ACC112 (cell line): ENCODE measurements at regions not wholly inside any gene's neighbourhood (a gene's known extent, or its start where the extent isn't known, plus 50 kb on each side); places are given as distances from the start of the nearest gene placed in this dataset.

Experiments used
- H2AFZ ChIP-seq: fragments of 200-600 bp; sonication (generic); one replicate; pipeline ENCODE4 v1.6.0; 2017; ENCODE audit warnings: antibody characterized with exemption, low read length; ENCODE audit not compliant: unreplicated experiment
- H3K27ac ChIP-seq: fragments of 200-600 bp; sonication (generic); 2 replicates; pipeline ENCODE4 v1.5.1; 2014; ENCODE audit warnings: low read depth, mild to moderate bottlenecking, antibody characterized with exemption, low read length, moderate library complexity
- H3K27me3 ChIP-seq: fragments of 200-600 bp; sonication (generic); 2 replicates; pipeline ENCODE4 v1.6.1; 2014; ENCODE audit warnings: mild to moderate bottlenecking, antibody characterized with exemption, low read length, moderate library complexity, mixed read lengths; ENCODE audit not compliant: insufficient read depth
- H3K36me3 ChIP-seq: fragments of 200-600 bp; sonication (generic); 2 replicates; pipeline ENCODE4 v1.6.1; 2016; ENCODE audit warnings: mild to moderate bottlenecking, antibody characterized with exemption, low read length, moderate library complexity, mixed read lengths; ENCODE audit not compliant: insufficient read depth
- H3K4me1 ChIP-seq: fragments of 200-600 bp; sonication (generic); one replicate; pipeline ENCODE4 v1.6.1; 2016; ENCODE audit warnings: low read length, mixed read lengths; ENCODE audit not compliant: insufficient read depth, unreplicated experiment, control insufficient read depth
- H3K4me3 ChIP-seq: fragments of 200-600 bp; sonication (generic); 2 replicates; pipeline ENCODE4 v1.5.1; 2014; ENCODE audit warnings: mild to moderate bottlenecking, low read depth, low read length
- H3K79me2 ChIP-seq: fragments of 200-600 bp; sonication (generic); one replicate; pipeline ENCODE4 v1.6.0; 2016; ENCODE audit warnings: low read length; ENCODE audit not compliant: control insufficient read depth, unreplicated experiment, insufficient read depth

DNA sequence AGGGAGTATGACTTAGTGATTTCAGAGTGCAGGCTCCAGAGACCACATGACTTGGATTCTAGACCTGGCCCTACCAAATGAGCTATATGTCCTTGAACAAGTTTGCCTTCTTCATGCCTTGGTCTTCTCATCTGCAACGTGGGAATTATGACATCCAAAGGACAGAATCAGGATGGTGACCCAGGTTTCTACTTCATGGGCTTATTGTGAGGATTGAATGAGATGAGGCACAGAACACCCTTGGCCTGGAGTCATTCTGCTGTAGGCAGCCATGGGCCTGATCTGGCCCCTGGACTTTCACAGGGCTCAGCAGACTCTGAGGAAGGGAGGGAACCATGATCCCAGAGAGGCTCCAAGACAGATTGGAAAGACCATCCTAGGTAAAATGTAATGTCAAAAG is 85.6 kb upstream of the HAAO start:
- no peak overlapping the region for H3K27ac ChIP-seq
- H3K79me2 ChIP-seq: no peaks in the 10 kb centered on the region
- no peak overlapping the region for H2AFZ ChIP-seq
- no peak overlapping the region for H3K4me3 ChIP-seq
- no peaks in the 10 kb centered on the region for H3K36me3 ChIP-seq
- peaks cover 14% of the 10 kb centered on the region for H3K4me1 ChIP-seq
- no peaks in the 10 kb centered on the region for H3K27me3 ChIP-seq

DNA sequence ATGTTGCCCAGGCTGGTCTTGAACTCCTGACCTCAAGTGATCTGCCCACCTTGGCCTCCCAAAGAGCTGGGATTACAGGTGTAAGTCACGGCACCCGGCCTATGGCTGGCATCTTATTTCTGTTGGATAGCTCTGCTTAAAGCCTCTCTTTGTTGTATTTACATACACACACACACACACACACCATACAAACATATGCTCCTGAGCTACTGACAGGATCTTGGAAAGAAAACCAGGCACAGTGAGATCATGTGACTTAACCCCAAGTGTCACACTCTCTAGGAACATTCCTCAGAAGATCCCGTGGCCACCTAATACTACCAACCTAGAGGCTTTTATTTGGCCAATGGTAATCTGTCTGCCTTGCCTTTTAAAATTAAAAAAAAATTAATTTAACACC is 85.1 kb upstream of the HAAO start:
- no peak overlapping the region for H2AFZ ChIP-seq
- H3K36me3 ChIP-seq: no peaks in the 10 kb centered on the region
- H3K4me1 ChIP-seq: peaks cover 18% of the 10 kb centered on the region
- no peak overlapping the region for H3K27ac ChIP-seq
- no peaks in the 10 kb centered on the region for H3K79me2 ChIP-seq
- H3K27me3 ChIP-seq: no peaks in the 10 kb centered on the region
- H3K4me3 ChIP-seq: no peak overlapping the region

DNA sequence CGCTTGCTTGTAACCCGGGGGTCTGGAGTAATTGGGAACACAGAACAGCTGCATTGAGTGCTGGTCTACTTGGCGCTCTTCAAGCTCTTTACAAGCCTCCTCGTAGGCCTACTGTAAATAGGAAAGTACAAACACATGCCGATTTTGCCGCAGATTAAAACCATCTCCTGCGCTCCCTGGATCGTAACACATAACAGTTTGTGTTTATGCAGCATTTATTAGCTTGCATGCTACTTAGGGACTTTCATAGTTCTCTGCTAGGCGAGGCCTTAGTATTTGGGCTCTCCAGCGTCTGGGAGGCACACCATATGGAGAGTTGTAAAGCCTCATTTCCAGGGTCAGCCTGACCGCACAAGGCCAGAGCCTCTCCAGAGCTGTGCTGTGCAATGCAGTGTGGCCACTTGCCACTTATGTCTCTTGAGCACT is 84.0 kb upstream of the HAAO start:
- no peaks in the 10 kb centered on the region for H3K79me2 ChIP-seq
- H2AFZ ChIP-seq: no peak overlapping the region
- H3K27ac ChIP-seq: no peak overlapping the region
- H3K4me3 ChIP-seq: no peak overlapping the region
- no peaks in the 10 kb centered on the region for H3K36me3 ChIP-seq
- no peaks in the 10 kb centered on the region for H3K27me3 ChIP-seq
- peaks cover 10% of the 10 kb centered on the region for H3K4me1 ChIP-seq

DNA sequence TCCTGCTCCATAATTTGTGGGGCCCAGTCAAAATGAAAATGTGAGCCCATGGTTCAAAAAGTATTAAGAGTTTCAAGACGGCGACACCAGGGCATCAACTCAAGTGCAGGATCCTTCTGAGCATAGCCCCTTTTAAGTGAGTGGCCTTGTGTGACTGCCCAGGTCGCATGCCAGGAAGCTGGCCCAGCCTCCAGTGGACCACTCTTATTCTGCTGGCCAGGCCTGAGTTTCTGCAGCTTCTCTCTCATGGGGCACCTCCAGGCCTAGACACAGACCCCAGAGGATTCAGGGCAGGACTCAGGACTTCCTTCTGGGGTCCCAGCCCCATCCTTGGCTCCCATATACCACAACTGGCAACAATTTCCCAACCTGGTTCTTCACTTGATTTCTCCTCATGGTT is 83.5 kb upstream of the HAAO start:
- peaks cover 10% of the 10 kb centered on the region for H3K4me1 ChIP-seq
- no peak overlapping the region for H2AFZ ChIP-seq

DNA sequence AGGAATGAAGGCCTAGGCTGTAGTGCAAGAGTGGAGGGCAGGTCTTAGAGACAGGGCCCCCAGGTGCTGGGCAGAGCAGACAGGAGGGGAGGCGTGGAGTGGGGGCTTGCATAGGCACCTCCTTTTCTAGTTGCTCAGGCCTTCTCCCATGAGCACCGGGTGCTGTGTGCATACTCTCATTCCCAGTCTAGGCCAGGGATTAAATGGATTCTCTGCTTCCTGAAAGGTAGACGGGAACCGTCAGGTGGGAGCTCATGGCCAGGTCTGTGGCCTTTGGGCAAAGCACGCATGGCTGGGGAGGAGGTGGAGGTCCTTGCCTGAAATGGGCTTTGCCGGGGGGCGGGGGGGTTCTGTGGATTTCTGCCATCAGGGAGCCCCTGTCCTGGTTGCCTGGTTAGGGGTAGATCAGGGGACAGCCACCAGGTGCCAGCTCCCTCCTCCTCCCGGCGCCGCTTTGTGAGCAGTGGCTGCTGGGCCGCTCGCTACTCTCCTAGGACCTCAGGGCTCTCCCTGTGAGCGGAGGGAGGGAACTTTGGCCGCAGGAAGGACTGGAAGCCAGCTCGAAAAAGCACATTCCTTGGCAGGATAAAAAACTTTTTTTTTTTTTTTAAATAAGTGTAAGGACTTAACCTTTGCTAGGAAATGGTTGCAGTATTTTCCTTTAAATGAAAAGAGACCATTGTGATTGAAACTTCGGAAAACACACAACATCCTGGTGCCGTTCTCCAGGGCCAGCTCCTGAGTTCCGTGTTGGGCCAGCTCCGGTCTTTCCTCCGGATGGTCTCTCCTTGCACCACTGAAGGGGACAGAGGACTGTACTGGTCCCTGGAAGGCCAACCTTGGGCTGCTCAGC is 82.8 kb upstream of the HAAO start:
- H3K27me3 ChIP-seq: no peaks in the 10 kb centered on the region
- no peak overlapping the region for H3K27ac ChIP-seq
- no peaks in the 10 kb centered on the region for H3K36me3 ChIP-seq
- H2AFZ ChIP-seq: no peak overlapping the region
- no peak overlapping the region for H3K4me3 ChIP-seq
- peaks cover 10% of the 10 kb centered on the region for H3K4me1 ChIP-seq
- H3K79me2 ChIP-seq: no peaks in the 10 kb centered on the region

More for the DNA sequence above, 83.5 kb upstream of the HAAO start:
- Histone ChIP-seq H3K27me3 (no peaks in the 10 kb centered on the region), H3K36me3 (no peaks in the 10 kb centered on the region), H3K79me2 (no peaks in the 10 kb centered on the region), H3K27ac (no peak overlapping the region), H3K4me3 (no peak overlapping the region)

DNA sequence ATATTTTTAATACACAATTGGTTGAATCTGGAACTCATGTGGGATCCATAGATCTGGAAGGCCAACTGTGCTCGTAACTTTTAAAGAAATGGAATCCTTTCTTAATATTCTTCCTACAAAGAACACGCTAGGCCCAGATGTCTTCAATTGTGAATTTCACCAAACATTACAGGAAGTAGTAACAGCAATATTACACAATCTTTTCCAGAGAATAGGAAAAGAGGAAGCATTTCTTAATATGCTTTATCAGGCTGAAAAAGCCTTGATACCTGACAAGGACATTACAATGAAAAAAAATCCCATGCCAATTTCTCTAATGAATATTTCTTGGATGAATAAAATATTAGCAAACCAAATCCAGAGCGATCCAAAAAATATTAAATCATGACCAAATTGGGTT is 80.3 kb upstream of the HAAO start:
- Histone ChIP-seq H3K4me3 (no peak overlapping the region), H2AFZ (peak overlapping the region; percentile 47), H3K36me3 (no peaks in the 10 kb centered on the region), H3K27ac (peak overlapping the region; percentile 23), H3K4me1 (peaks cover 10% of the 10 kb centered on the region), H3K79me2 (no peaks in the 10 kb centered on the region), H3K27me3 (no peaks in the 10 kb centered on the region)

DNA sequence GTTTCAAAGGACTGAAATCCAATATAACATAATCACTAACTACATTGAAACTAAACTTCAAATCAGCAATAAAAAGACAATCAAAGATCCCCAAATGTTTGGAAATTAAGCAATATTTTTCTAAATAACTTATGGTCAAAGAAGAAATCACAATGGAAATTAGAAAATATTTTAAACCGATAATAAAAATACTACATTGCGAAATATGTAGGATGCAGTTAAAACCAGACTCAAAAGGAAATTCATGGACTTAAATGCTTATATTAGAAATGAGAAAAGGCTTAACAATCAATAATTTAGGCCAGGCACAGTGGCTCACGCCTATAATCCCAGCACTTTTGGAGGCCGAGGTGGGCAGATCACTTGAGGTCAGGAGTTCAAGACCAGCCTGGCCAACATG is 79.0 kb upstream of the HAAO start:
- Histone ChIP-seq H3K4me3 (no peak overlapping the region), H3K36me3 (no peaks in the 10 kb centered on the region), H3K79me2 (no peaks in the 10 kb centered on the region), H3K27me3 (no peaks in the 10 kb centered on the region), H3K27ac (no peak overlapping the region), H3K4me1 (peaks cover 10% of the 10 kb centered on the region), H2AFZ (no peak overlapping the region)

DNA sequence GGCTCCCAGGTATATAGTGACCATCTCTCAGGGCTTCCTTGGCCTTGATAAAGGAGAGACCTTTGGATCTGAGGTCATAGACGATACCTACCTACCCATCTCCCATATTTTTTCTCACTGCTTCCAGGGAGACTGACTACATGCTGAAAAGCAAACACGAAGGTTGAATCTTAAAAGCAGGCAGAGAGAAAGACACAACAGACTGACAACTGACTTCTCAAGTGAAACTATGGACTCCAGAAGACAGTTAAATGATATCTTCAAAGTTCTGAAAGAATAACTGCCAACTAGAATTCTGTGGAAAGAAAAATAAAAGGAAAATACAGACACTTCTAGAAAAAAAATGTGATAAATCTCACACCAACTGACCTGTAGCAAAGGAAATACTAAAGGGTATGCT is 76.5 kb upstream of the HAAO start:
- H3K79me2 ChIP-seq: no peaks in the 10 kb centered on the region

DNA sequence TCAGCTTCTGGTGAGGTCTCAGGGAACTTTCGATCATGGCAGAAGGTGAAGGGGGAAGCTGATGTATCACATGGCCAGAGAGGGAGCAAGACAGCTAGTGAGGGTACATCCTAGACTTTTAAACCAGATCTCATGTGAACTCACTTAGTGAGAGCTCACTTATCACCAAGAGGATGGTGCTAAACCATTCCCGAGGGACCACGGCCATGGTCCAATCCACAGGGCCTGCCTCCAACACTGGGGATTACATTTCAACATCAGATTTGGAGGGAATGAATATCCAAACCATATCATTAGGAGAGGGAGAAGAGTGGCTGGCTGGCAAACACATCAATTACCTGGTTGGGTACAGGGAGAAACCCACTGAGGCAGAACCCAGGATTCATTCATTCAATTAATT is 75.7 kb upstream of the HAAO start:
- Histone ChIP-seq H3K4me3 (no peak overlapping the region), H3K27me3 (no peaks in the 10 kb centered on the region), H3K36me3 (no peaks in the 10 kb centered on the region), H3K27ac (no peak overlapping the region), H2AFZ (no peak overlapping the region), H3K4me1 (peaks cover 6% of the 10 kb centered on the region), H3K79me2 (no peaks in the 10 kb centered on the region)

More for the DNA sequence above, 76.5 kb upstream of the HAAO start:
- no peak overlapping the region for H3K27ac ChIP-seq
- H3K4me1 ChIP-seq: peaks cover 10% of the 10 kb centered on the region
- H3K4me3 ChIP-seq: no peak overlapping the region
- no peaks in the 10 kb centered on the region for H3K27me3 ChIP-seq
- no peak overlapping the region for H2AFZ ChIP-seq
- no peaks in the 10 kb centered on the region for H3K36me3 ChIP-seq

DNA sequence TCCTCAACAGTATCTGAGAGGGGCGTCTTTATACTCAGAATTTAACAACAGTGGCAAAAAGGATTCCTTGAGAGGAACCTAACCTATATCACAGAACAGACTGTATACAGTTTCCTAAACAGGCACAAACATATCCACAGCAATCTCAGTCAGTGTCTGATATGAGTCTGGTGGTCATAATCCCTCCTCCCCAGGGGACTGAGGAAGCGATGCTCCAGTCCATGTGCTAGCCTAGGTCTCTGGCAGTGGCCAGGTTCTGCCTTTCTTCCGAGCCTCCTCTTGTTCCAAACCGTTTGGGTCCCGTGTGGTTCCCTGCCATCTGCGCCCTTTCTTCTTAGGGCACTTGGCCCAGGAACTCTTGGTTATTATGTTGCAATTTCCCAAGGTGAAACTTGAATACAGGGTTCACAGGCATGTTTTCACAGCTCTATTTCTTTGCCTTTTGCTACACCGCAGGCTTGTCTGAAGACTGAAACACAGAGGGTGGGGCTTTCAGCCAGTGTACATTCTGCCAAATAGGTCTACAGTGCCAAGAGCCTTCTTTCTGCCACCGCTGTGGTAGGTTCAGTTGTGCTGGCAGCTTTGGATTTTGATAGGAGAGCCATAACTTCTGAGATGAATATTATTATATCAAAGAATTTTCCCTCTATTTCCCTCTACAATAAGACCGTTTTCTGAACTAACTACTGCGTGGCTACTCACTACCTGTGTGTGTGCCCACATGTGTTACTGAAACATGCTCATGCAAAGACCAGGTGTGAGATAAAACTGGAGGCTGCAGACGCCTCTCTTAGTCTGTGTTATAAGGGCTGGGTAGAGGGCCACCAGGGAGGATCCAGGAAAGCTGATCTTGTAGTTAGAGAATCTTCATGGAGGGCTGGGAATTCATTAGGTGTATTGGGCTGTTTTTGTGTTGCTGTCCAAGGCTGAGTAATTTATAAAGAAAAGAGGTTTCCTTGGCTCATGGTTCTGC is 75.0 kb upstream of the HAAO start:
- H2AFZ ChIP-seq: no peak overlapping the region
- H3K27ac ChIP-seq: no peak overlapping the region
- no peaks in the 10 kb centered on the region for H3K4me1 ChIP-seq
- no peaks in the 10 kb centered on the region for H3K79me2 ChIP-seq
- H3K36me3 ChIP-seq: no peaks in the 10 kb centered on the region
- no peak overlapping the region for H3K4me3 ChIP-seq
- no peaks in the 10 kb centered on the region for H3K27me3 ChIP-seq
